Mesendoderm (in vitro differentiated cells): ENCODE measurements at regions not wholly inside any gene's neighbourhood (a gene's known extent, or its start where the extent isn't known, plus 50 kb on each side); places are given as distances from the start of the nearest gene placed in this dataset.

Experiments
- DNase-seq: peaks from one replicate; pipeline ENCODE4 v3.0.0; 2013
- H2AK5ac ChIP-seq: 2 replicates; pipeline ENCODE4 v1.6.1; 2013; ENCODE audit warnings: low read length, inconsistent platforms
- H2BK120ac ChIP-seq: 2 replicates; pipeline ENCODE4 v1.6.1; 2013; ENCODE audit warnings: low read depth, mild to moderate bottlenecking, low read length, moderate library complexity, mixed read lengths
- H2BK15ac ChIP-seq: replicated peaks from 2 replicates; pipeline ENCODE4 v1.6.1; 2013; ENCODE audit warnings: low read depth, mild to moderate bottlenecking, moderate library complexity
- H2BK5ac ChIP-seq: 2 replicates; pipeline ENCODE4 v1.6.1; 2013; ENCODE audit warnings: low read length, inconsistent platforms
- H3K18ac ChIP-seq: 2 replicates; pipeline ENCODE4 v1.6.1; 2013; ENCODE audit warnings: mild to moderate bottlenecking, low read length, mixed read lengths
- H3K23ac ChIP-seq: one replicate; pipeline ENCODE4 v1.6.1; 2013; ENCODE audit warnings: low read length
- H3K27ac ChIP-seq: 2 replicates; pipeline ENCODE4 v1.5.1; 2013; ENCODE audit warnings: low read depth, mild to moderate bottlenecking, inconsistent platforms, low read length, moderate library complexity
- H3K27me3 ChIP-seq: 2 replicates; pipeline ENCODE4 v1.6.1; 2013; ENCODE audit warnings: low read length, control low read depth, mild to moderate bottlenecking, inconsistent platforms; ENCODE audit not compliant: insufficient read depth, poor library complexity
- H3K36me3 ChIP-seq: 2 replicates; pipeline ENCODE4 v1.6.1; 2013; ENCODE audit warnings: low read length, inconsistent platforms; ENCODE audit not compliant: control insufficient read depth, insufficient read depth
- H3K4ac ChIP-seq: one replicate; pipeline ENCODE4 v1.6.1; 2013; ENCODE audit warnings: low read depth, mild to moderate bottlenecking, low read length, moderate library complexity
- H3K4me1 ChIP-seq: 2 replicates; pipeline ENCODE4 v1.6.1; 2013; ENCODE audit warnings: low read depth, low read length, inconsistent platforms; ENCODE audit not compliant: control insufficient read depth
- H3K4me2 ChIP-seq: 2 replicates; pipeline ENCODE4 v1.6.1; 2013; ENCODE audit warnings: low read length
- H3K4me3 ChIP-seq: 2 replicates; pipeline ENCODE4 v1.5.1; 2013; ENCODE audit warnings: mild to moderate bottlenecking, low read length
- H3K56ac ChIP-seq: one replicate; pipeline ENCODE4 v1.6.1; 2013; ENCODE audit warnings: low read length
- H3K79me1 ChIP-seq: 2 replicates; pipeline ENCODE4 v1.6.1; 2013; ENCODE audit warnings: low read length, inconsistent platforms
- H3K79me2 ChIP-seq: 2 replicates; pipeline ENCODE4 v1.6.1; 2013; ENCODE audit warnings: mild to moderate bottlenecking, low read length; ENCODE audit not compliant: control insufficient read depth, insufficient read depth
- H3K9ac ChIP-seq: 2 replicates; pipeline ENCODE4 v1.6.1; 2013; ENCODE audit warnings: low read length, inconsistent platforms
- H4K5ac ChIP-seq: one replicate; pipeline ENCODE4 v1.6.1; 2013; ENCODE audit warnings: low read length
- H4K8ac ChIP-seq: one replicate; pipeline ENCODE4 v1.6.1; 2013; ENCODE audit warnings: low read depth, mild to moderate bottlenecking, control low read depth, low read length, moderate library complexity
- WGBS: extraction: QIAGEN DNeasy Blood & Tissue Kit; methylation state at CpG from one replicate; pipeline ENCODE4 v1.1.7; 2013; ENCODE audit warnings: low lambda C conversion rate, missing lambda C conversion rate; ENCODE audit not compliant: insufficient coverage; ENCODE audit errors: extremely low coverage; 5-methylcytosine and 5-hydroxymethylcytosine counted together

DNA sequence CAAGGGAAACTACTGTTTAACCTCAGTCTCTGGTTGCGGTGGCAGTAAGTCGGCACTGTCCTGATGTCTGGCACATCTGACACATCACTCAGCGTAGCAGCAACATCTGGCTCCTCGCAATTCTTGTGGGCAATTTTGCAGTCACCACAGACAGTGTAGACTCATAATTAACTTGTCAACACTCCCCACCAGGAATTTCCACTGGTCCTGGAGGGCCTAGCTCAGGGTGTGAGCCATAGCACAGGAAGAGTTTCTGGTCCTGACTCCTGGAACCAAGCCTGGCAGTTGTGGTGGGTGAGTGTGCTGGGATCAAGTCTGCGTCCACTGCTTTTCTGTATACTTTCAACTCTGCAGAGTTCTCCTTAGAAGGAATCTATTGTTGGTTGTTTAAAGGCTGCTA lies 209.7 kb downstream of the SNX19 start:
- DNase-seq: no peak
- WGBS: no CpG with 5 or more reads among the region's 5 CpGs
- Histone ChIP-seq H3K18ac (no peak overlapping the region), H4K8ac (no peak overlapping the region), H3K79me1 (no peaks in the 10 kb centered on the region), H3K56ac (no peak overlapping the region), H3K23ac (no peak overlapping the region), H3K79me2 (no peaks in the 10 kb centered on the region), H2BK5ac (no peak overlapping the region), H3K9ac (no peak overlapping the region), H3K4me2 (no peak overlapping the region), H2BK120ac (no peak overlapping the region), H4K5ac (no peak overlapping the region), H2BK15ac (no peak overlapping the region), H3K4me3 (no peak overlapping the region), H2AK5ac (no peak overlapping the region), H3K27me3 (no peaks in the 10 kb centered on the region), H3K4me1 (peaks cover 2% of the 10 kb centered on the region), H3K36me3 (no peaks in the 10 kb centered on the region), H3K4ac (no peak overlapping the region), H3K27ac (no peak overlapping the region)

DNA sequence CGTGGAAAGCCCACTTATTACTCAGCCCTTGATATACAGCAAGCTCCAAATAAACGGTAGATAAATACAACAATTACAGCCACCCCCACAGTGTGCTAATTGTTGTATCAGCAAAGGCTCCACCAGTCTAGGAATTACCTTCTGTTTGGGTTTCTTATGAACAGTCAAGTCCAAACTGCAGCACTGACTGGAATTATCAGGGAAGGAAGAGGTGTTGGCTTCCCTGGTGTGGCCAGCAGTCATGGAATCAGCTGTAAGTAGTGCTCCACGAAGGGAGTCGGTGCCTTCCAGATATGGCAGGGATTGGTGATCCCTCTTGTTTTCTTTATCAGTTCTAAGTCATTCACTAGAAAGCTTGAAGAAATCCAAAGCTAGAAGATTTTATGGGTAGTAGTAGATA lies 209.1 kb downstream of the SNX19 start:
- Histone ChIP-seq H2BK5ac (no peak overlapping the region), H4K8ac (no peak overlapping the region), H3K18ac (no peak overlapping the region), H3K79me1 (no peaks in the 10 kb centered on the region), H3K9ac (no peak overlapping the region), H2AK5ac (no peak overlapping the region), H3K23ac (no peak overlapping the region), H3K4me1 (peaks cover 2% of the 10 kb centered on the region), H3K56ac (no peak overlapping the region), H3K4me3 (no peak overlapping the region), H3K4ac (no peak overlapping the region), H3K27me3 (no peaks in the 10 kb centered on the region), H2BK120ac (no peak overlapping the region), H4K5ac (no peak overlapping the region), H3K4me2 (no peak overlapping the region), H3K27ac (no peak overlapping the region), H2BK15ac (no peak overlapping the region), H3K36me3 (no peaks in the 10 kb centered on the region), H3K79me2 (no peaks in the 10 kb centered on the region)
- no peak for DNase-seq
- WGBS: no CpG with 5 or more reads among the region's 4 CpGs

DNA sequence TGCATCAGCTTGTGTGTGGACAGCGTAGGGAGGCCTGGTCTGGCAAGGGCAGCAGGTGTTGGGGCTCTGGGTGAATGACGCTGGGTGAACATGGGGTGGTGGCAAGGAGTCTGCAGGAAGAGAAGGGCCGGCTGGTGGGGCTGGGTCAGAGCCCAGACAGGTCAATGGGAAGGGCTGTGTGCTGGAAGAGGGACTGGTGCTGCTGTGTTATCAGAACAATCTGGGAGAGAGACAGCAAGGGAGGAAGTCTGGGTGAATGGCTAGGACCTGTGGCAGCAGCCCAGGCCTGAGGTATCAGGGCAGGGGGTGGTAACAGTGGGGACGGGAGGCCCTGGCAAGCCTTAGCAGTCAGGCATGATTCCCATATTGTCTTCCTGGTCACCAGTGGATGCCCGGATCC lies 206.7 kb downstream of the SNX19 start:
- H3K56ac ChIP-seq: no peak overlapping the region

DNA sequence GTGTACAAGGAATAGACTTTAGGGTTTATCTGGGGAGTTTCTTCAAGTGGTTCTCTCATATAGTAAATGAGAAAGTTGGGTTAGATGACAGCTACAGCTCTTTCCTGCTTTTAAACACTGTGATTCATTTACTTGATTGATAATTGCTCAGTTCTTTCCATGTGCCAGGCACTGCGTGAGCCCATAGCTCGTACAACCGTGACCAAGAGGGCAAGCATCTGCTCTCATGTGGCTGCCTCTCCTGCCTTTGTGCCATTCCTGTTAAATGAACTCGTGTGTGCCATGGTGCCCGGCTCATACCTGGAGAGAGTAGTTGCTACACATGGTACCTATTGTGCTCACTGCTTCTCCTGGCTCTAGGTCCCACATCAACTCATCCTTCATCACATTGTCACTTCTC lies 206.3 kb downstream of the SNX19 start:
- no peak overlapping the region for H3K4me2 ChIP-seq
- no peaks in the 10 kb centered on the region for H3K79me2 ChIP-seq
- H3K4ac ChIP-seq: no peak overlapping the region
- H3K27me3 ChIP-seq: no peaks in the 10 kb centered on the region
- no CpG with 5 or more reads among the region's 5 CpGs for WGBS
- no peak overlapping the region for H4K5ac ChIP-seq
- no peak for DNase-seq
- no peak overlapping the region for H2BK5ac ChIP-seq
- H3K27ac ChIP-seq: no peak overlapping the region
- peaks cover 2% of the 10 kb centered on the region for H3K4me1 ChIP-seq
- H2AK5ac ChIP-seq: no peak overlapping the region
- H4K8ac ChIP-seq: no peak overlapping the region
- no peak overlapping the region for H3K4me3 ChIP-seq
- H2BK120ac ChIP-seq: no peak overlapping the region
- H3K9ac ChIP-seq: no peak overlapping the region
- H2BK15ac ChIP-seq: no peak overlapping the region
- H3K36me3 ChIP-seq: no peaks in the 10 kb centered on the region
- no peak overlapping the region for H3K23ac ChIP-seq
- no peaks in the 10 kb centered on the region for H3K79me1 ChIP-seq
- H3K18ac ChIP-seq: no peak overlapping the region
- no peak overlapping the region for H3K56ac ChIP-seq

More for the DNA sequence above, 206.7 kb downstream of the SNX19 start:
- H3K4me2 ChIP-seq: no peak overlapping the region
- H3K4me3 ChIP-seq: no peak overlapping the region
- H3K4me1 ChIP-seq: peaks cover 2% of the 10 kb centered on the region
- no peak overlapping the region for H2BK5ac ChIP-seq
- H4K8ac ChIP-seq: no peak overlapping the region
- H3K36me3 ChIP-seq: no peaks in the 10 kb centered on the region
- no peak overlapping the region for H3K23ac ChIP-seq
- no peak overlapping the region for H2BK15ac ChIP-seq
- H3K4ac ChIP-seq: no peak overlapping the region
- no peak overlapping the region for H3K27ac ChIP-seq
- no peak overlapping the region for H2AK5ac ChIP-seq
- H3K27me3 ChIP-seq: no peaks in the 10 kb centered on the region
- H3K18ac ChIP-seq: no peak overlapping the region
- H2BK120ac ChIP-seq: no peak overlapping the region
- H3K9ac ChIP-seq: no peak overlapping the region
- H3K79me2 ChIP-seq: no peaks in the 10 kb centered on the region
- no peak overlapping the region for H4K5ac ChIP-seq
- no peak for DNase-seq
- H3K79me1 ChIP-seq: no peaks in the 10 kb centered on the region
- WGBS: no CpG with 5 or more reads among the region's 5 CpGs

- H3K36me3 ChIP-seq: no peaks in the 10 kb centered on the region
- H2BK15ac ChIP-seq: no peak overlapping the region
- no peak overlapping the region for H4K8ac ChIP-seq
- no peak overlapping the region for H4K5ac ChIP-seq
- no peak overlapping the region for H3K18ac ChIP-seq
- no peak overlapping the region for H2BK5ac ChIP-seq
- H3K23ac ChIP-seq: no peak overlapping the region
- no peak overlapping the region for H3K56ac ChIP-seq
- H2AK5ac ChIP-seq: no peak overlapping the region
- no peak for DNase-seq
- no CpG with 5 or more reads among the region's 13 CpGs for WGBS
- H2BK120ac ChIP-seq: no peak overlapping the region
- no peak overlapping the region for H3K4me3 ChIP-seq
- H3K9ac ChIP-seq: no peak overlapping the region
- H3K27ac ChIP-seq: no peak overlapping the region
- peaks cover 2% of the 10 kb centered on the region for H3K4me1 ChIP-seq
- H3K27me3 ChIP-seq: no peaks in the 10 kb centered on the region
- no peak overlapping the region for H3K4ac ChIP-seq
- H3K4me2 ChIP-seq: no peak overlapping the region
- no peaks in the 10 kb centered on the region for H3K79me1 ChIP-seq
- no peaks in the 10 kb centered on the region for H3K79me2 ChIP-seq
Measured at GRCh38 chr11:130710497-130711012, 205.7 kb downstream of the SNX19 start.

DNA sequence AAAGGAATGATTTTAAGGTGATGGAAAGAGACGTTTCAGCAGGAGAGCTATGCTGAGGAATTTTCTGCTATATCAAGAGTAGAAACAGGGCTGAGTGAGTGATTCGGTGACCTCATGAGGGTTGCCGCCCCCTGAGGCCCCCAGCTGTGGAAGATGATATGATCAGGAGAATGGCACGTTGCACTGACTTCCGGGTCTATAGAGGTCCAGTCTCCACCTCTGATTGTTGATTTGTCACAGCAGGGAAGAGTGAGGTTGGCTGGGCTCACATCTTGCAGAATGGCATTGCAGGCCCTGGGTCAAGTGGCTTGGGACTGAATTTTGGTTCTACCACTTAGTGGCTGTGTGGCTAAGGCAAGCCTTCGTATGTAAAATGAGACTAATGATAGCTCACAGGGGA lies 205.1 kb downstream of the SNX19 start:
- Histone ChIP-seq H3K56ac (no peak overlapping the region), H4K8ac (no peak overlapping the region), H3K27me3 (no peaks in the 10 kb centered on the region), H3K18ac (no peak overlapping the region), H2BK120ac (no peak overlapping the region), H3K4me2 (no peak overlapping the region), H2AK5ac (no peak overlapping the region), H3K79me1 (no peaks in the 10 kb centered on the region), H4K5ac (no peak overlapping the region), H3K4ac (no peak overlapping the region), H3K4me3 (no peak overlapping the region), H3K79me2 (no peaks in the 10 kb centered on the region), H3K27ac (no peak overlapping the region), H3K9ac (no peak overlapping the region), H2BK5ac (no peak overlapping the region), H3K36me3 (no peaks in the 10 kb centered on the region), H3K4me1 (peaks cover 2% of the 10 kb centered on the region), H2BK15ac (no peak overlapping the region), H3K23ac (no peak overlapping the region)
- no CpG with 5 or more reads among the region's 6 CpGs for WGBS
- peak; percentile 31 for DNase-seq
